Neural progenitor cell (in vitro differentiated cells): ENCODE measurements at regions not wholly inside any gene's neighbourhood (a gene's known extent, or its start where the extent isn't known, plus 50 kb on each side); places are given as distances from the start of the nearest gene placed in this dataset.

Experiments used
- DNase-seq: peaks from one replicate; pipeline ENCODE4 v3.0.0-alpha.2; 2016; ENCODE audit warnings: low spot score
- H2AFZ ChIP-seq: fragments of 200-600 bp; sonication (generic); replicated peaks from 2 replicates; pipeline ENCODE4 v1.6.1; 2016; ENCODE audit warnings: antibody characterized with exemption
- H3F3A ChIP-seq: fragments of 200-600 bp; sonication (generic); 2 replicates; pipeline ENCODE4 v1.6.1; 2016; ENCODE audit warnings: antibody characterized with exemption, low read depth
- H3K27ac ChIP-seq: fragments of 200-600 bp; sonication (generic); 2 replicates; pipeline ENCODE4 v1.5.1; 2016; ENCODE audit warnings: mild to moderate bottlenecking
- H3K27me3 ChIP-seq: fragments of 200-600 bp; sonication (generic); 2 replicates; pipeline ENCODE4 v1.6.1; 2016; ENCODE audit warnings: mild to moderate bottlenecking, moderate library complexity
- H3K36me3 ChIP-seq: fragments of 200-600 bp; sonication (generic); 2 replicates; pipeline ENCODE4 v1.5.1; 2016
- H3K4me1 ChIP-seq: fragments of 200-600 bp; sonication (generic); 2 replicates; pipeline ENCODE4 v1.6.1; 2016; ENCODE audit warnings: mixed run types
- H3K4me2 ChIP-seq: fragments of 200-600 bp; sonication (generic); 2 replicates; pipeline ENCODE4 v1.6.1; 2016
- H3K4me3 ChIP-seq: fragments of 200-600 bp; sonication (generic); 2 replicates; pipeline ENCODE4 v1.5.1; 2016
- H3K79me2 ChIP-seq: fragments of 200-600 bp; sonication (generic); 2 replicates; pipeline ENCODE4 v1.6.1; 2016; ENCODE audit warnings: low read depth
- H3K9ac ChIP-seq: fragments of 200-600 bp; sonication (generic); 2 replicates; pipeline ENCODE4 v1.6.1; 2016
- H3K9me3 ChIP-seq: fragments of 200-600 bp; sonication (generic); 2 replicates; pipeline ENCODE4 v1.5.1; 2016; ENCODE audit warnings: low read depth
- H4K20me1 ChIP-seq: fragments of 200-600 bp; sonication (generic); 2 replicates; pipeline ENCODE4 v1.6.1; 2016; ENCODE audit warnings: low read depth
- H3K27ac Mint-ChIP-seq: 3 replicates; pipeline ENCODE4 v1.8.0; 2021; ENCODE audit warnings: mixed read lengths
- H3K27me3 Mint-ChIP-seq: 2 replicates; pipeline ENCODE4 v1.8.0; 2022; ENCODE audit warnings: low read depth, mild to moderate bottlenecking, inconsistent platforms, moderate library complexity, mixed read lengths; ENCODE audit not compliant: insufficient read depth
- H3K36me3 Mint-ChIP-seq: 3 replicates; pipeline ENCODE4 v1.8.0; 2021; ENCODE audit warnings: mixed read lengths
- H3K4me1 Mint-ChIP-seq: 3 replicates; pipeline ENCODE4 v1.8.0; 2021; ENCODE audit warnings: mixed read lengths
- H3K4me3 Mint-ChIP-seq: 3 replicates; pipeline ENCODE4 v1.8.0; 2021; ENCODE audit warnings: mild to moderate bottlenecking, moderate library complexity, mixed read lengths
- H3K9me3 Mint-ChIP-seq: 3 replicates; pipeline ENCODE4 v1.8.0; 2020; ENCODE audit warnings: mixed read lengths
- CTCF ChIP-seq: fragments of 200-600 bp; sonication (generic); IDR thresholded peaks from 2 replicates; pipeline ENCODE4 v1.5.1; 2017; ENCODE audit warnings: antibody characterized with exemption, mild to moderate bottlenecking
- EZH2 ChIP-seq: fragments of 200-600 bp; sonication (generic); IDR thresholded peaks from 2 replicates; pipeline ENCODE4 v1.6.1; 2017; ENCODE audit warnings: antibody characterized with exemption, mild to moderate bottlenecking, moderate library complexity
- EZH2phosphoT487 ChIP-seq: fragments of 200-600 bp; sonication (generic); IDR thresholded peaks from 2 replicates; pipeline ENCODE4 v1.6.1; 2017; ENCODE audit warnings: antibody characterized with exemption

DNA sequence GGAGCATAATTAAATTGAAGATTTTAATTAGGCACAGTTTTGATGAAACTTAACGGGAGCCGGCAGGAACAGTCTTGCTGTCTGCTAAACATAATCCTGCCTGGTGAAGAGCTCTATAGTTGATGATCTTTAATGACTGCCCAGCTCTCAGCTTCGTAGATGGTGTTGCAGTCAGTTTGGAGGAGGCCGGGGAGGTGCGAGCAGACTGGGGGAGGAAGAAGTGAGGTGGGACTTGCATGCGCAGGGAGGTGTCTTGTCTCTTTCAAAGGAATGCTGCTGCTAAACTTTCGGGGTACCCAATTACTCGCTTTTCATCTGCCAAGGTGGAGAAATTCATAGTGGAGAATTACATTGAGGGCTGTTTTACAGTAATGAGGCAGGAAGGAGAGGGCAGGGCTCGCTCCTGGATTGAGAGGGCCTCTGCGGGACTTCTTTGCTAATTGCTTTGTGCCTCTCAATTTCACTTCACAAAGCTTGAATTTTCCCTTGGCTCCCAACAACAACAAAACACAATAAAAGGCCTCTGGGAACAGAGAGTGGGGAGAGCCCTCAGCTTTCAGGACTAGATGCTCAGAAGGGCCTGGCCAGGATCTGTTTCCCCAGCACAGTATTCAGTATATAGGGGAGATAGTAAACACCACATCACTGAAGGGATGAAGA is 257.9 kb upstream of the ADRA1B start:
- Mint-ChIP-seq H3K9me3 (no peaks in the 10 kb centered on the region), H3K27me3 (peaks cover 4% of the 10 kb centered on the region), H3K36me3 (no peaks in the 10 kb centered on the region), H3K27ac (peak overlapping the region; percentile 15), H3K4me3 (no peak overlapping the region), H3K4me1 (no peaks in the 10 kb centered on the region)
- Histone ChIP-seq H2AFZ (no peak overlapping the region), H3K4me3 (no peak overlapping the region), H4K20me1 (no peaks in the 10 kb centered on the region), H3K27ac (peak overlapping the region; percentile 10), H3K9me3 (no peaks in the 10 kb centered on the region), H3K4me2 (peak overlapping the region; percentile 38), H3K9ac (no peak overlapping the region), H3K79me2 (no peaks in the 10 kb centered on the region), H3K36me3 (no peaks in the 10 kb centered on the region), H3K4me1 (peaks cover 12% of the 10 kb centered on the region), H3F3A (peaks cover 5% of the 10 kb centered on the region), H3K27me3 (no peaks in the 10 kb centered on the region)
- DNase-seq, result peak; percentile 59
- TF ChIP-seq CTCF (no peak), EZH2phosphoT487 (no peak), EZH2 (no peak)

DNA sequence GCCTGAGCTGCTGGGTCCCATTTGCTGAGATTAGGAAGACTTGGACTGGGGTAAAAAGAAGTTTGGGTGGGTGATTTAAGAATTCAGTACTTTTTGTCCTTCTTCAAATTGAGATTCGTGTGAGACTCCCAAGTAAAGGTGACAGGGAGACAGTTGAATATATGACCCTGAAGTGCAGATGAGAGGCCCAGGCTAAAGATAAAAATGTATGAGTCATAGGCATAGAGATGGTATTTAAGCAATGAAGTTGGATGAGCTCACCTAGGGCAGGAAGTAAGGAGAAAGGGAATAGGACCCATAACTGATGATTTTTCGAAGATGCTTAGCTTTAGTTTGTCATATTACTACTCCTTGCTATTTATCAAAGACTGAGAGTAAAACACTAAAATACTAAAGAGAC is 255.9 kb upstream of the ADRA1B start:
- Histone ChIP-seq H3F3A (peaks cover 5% of the 10 kb centered on the region), H3K4me1 (peaks cover 12% of the 10 kb centered on the region), H3K9me3 (no peaks in the 10 kb centered on the region), H3K9ac (no peak overlapping the region), H3K4me3 (no peak overlapping the region), H3K27ac (no peak overlapping the region), H3K27me3 (no peaks in the 10 kb centered on the region), H3K36me3 (no peaks in the 10 kb centered on the region), H4K20me1 (no peaks in the 10 kb centered on the region), H2AFZ (no peak overlapping the region), H3K4me2 (no peak overlapping the region), H3K79me2 (no peaks in the 10 kb centered on the region)
- H3K9me3 Mint-ChIP-seq, result no peaks in the 10 kb centered on the region
- no peak for DNase-seq
- H3K27ac Mint-ChIP-seq, result no peak overlapping the region
- no peaks in the 10 kb centered on the region for H3K4me1 Mint-ChIP-seq
- TF ChIP-seq CTCF (no peak), EZH2phosphoT487 (no peak), EZH2 (no peak)
- no peaks in the 10 kb centered on the region for H3K36me3 Mint-ChIP-seq
- H3K4me3 Mint-ChIP-seq, result no peak overlapping the region
- H3K27me3 Mint-ChIP-seq, result peaks cover 4% of the 10 kb centered on the region

DNA sequence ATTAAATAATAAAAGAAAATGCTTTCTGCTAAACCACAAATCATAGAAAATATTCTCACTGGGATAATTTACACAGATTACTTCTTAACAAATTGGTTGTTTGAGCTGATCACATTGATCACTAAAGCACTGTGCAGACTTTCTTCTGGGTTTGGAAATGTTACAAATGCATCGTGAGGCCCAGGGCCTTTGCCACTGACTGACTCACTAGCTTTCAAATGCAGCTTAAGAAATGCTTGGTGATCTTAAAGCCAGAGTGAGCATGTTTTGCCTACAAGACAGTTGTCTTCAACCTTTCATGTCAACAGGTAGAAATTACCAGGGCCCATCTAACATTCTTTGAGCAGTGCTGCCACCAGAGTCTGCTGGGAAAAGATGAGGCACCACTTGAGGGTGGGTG is 252.3 kb upstream of the ADRA1B start:
- TF ChIP-seq EZH2, result no peak
- TF ChIP-seq CTCF, result no peak
- TF ChIP-seq EZH2phosphoT487, result no peak
- Histone ChIP-seq H3K36me3 (no peaks in the 10 kb centered on the region), H3K9me3 (no peaks in the 10 kb centered on the region), H2AFZ (no peak overlapping the region), H3F3A (peaks cover under 1% of the 10 kb centered on the region), H3K4me2 (no peak overlapping the region), H4K20me1 (no peaks in the 10 kb centered on the region), H3K4me3 (no peak overlapping the region), H3K27ac (no peak overlapping the region), H3K9ac (no peak overlapping the region), H3K27me3 (no peaks in the 10 kb centered on the region), H3K4me1 (no peaks in the 10 kb centered on the region), H3K79me2 (no peaks in the 10 kb centered on the region)
- DNase-seq, result no peak
- H3K27ac Mint-ChIP-seq, result no peak overlapping the region
- H3K27me3 Mint-ChIP-seq, result peaks cover 2% of the 10 kb centered on the region
- no peaks in the 10 kb centered on the region for H3K9me3 Mint-ChIP-seq
- no peaks in the 10 kb centered on the region for H3K36me3 Mint-ChIP-seq
- H3K4me3 Mint-ChIP-seq, result no peak overlapping the region
- H3K4me1 Mint-ChIP-seq, result no peaks in the 10 kb centered on the region
